IMR-90 (cell line): ENCODE measurements at regions not wholly inside any gene's neighbourhood (a gene's known extent, or its start where the extent isn't known, plus 50 kb on each side); places are given as distances from the start of the nearest gene placed in this dataset.

Experiments used
- ATAC-seq: fragments of 200-7000 bp; cut with Tn5 transposase; 2 replicates; pipeline ENCODE4 v1.9.1; 2020; ENCODE audit warnings: low read depth, mild to moderate bottlenecking, moderate library complexity
- BruUV-seq: library from RNA; stranded (reverse); fragments of 400-500 nt; replicated peaks from 2 replicates; lab custom pipeline; 2021; lab: Mats Ljungman, UMichigan
- CTCF ChIA-PET: fragments of 300-600 bp; formaldehyde crosslinking; extraction: SDS; loops from one replicate; lab custom pipeline; 2021; ENCODE audit warnings: antibody characterized with exemption; lab: Yijun Ruan, JAX
- POLR2A ChIA-PET: fragments of 300-600 bp; sonication (Branson Sonifier 250); formaldehyde crosslinking; loops from one replicate; lab custom pipeline; 2022; ENCODE audit warnings: antibody characterized with exemption; ENCODE audit not compliant: unreplicated experiment; lab: Charles Lee
- DNase-seq: peaks from one replicate; pipeline ENCODE4 v3.0.0; 2013
- H2AFZ ChIP-seq: replicated peaks from 2 replicates; pipeline ENCODE3; 2013; ENCODE audit warnings: low read length, mild to moderate bottlenecking; ENCODE audit not compliant: poor library complexity
- H2AK5ac ChIP-seq: 2 replicates; pipeline ENCODE4 v1.6.1; 2013; ENCODE audit warnings: low read depth, low read length, inconsistent platforms
- H2AK9ac ChIP-seq: replicated peaks from 2 replicates; pipeline ENCODE3; 2013; ENCODE audit warnings: mild to moderate bottlenecking, low read depth, low read length, moderate library complexity; ENCODE audit not compliant: poor library complexity
- H2BK120ac ChIP-seq: 2 replicates; pipeline ENCODE4 v1.6.1; 2013; ENCODE audit warnings: low read depth, low read length, inconsistent platforms
- H2BK15ac ChIP-seq: 3 replicates; pipeline ENCODE4 v1.6.1; 2013; ENCODE audit warnings: low read depth, low read length, inconsistent platforms
- H2BK20ac ChIP-seq: 2 replicates; pipeline ENCODE4 v1.6.1; 2013; ENCODE audit warnings: low read depth, mild to moderate bottlenecking, inconsistent platforms, low read length, moderate library complexity
- H2BK5ac ChIP-seq: 2 replicates; pipeline ENCODE4 v1.6.1; 2013; ENCODE audit warnings: mild to moderate bottlenecking, low read depth, low read length, inconsistent platforms; ENCODE audit not compliant: poor library complexity, severe bottlenecking
- H3K14ac ChIP-seq: replicated peaks from 2 replicates; pipeline ENCODE4 v1.6.1; 2013; ENCODE audit warnings: low read depth, low read length, inconsistent platforms
- H3K18ac ChIP-seq: 2 replicates; pipeline ENCODE4 v1.6.1; 2013; ENCODE audit warnings: low read depth, low read length, control low read depth
- H3K23ac ChIP-seq: 2 replicates; pipeline ENCODE4 v1.6.1; 2013; ENCODE audit warnings: low read depth, low read length, inconsistent platforms
- H3K27ac ChIP-seq: 2 replicates; pipeline ENCODE4 v1.5.1; 2013; ENCODE audit warnings: mild to moderate bottlenecking, control low read depth, low read length; ENCODE audit not compliant: insufficient read depth
- H3K27me3 ChIP-seq: 2 replicates; pipeline ENCODE4 v1.6.1; 2013; ENCODE audit warnings: low read length; ENCODE audit not compliant: control insufficient read depth, insufficient read depth
- H3K36me3 ChIP-seq: 2 replicates; pipeline ENCODE4 v1.6.1; 2013; ENCODE audit warnings: low read length, mixed read lengths; ENCODE audit not compliant: control insufficient read depth, insufficient read depth
- H3K4ac ChIP-seq: 2 replicates; pipeline ENCODE4 v1.6.1; 2013; ENCODE audit warnings: low read depth, low read length, inconsistent platforms
- H3K4me1 ChIP-seq: 2 replicates; pipeline ENCODE4 v1.6.1; 2013; ENCODE audit warnings: low read length, mixed read lengths; ENCODE audit not compliant: control insufficient read depth, insufficient read depth
- H3K4me2 ChIP-seq: 2 replicates; pipeline ENCODE4 v1.6.1; 2013; ENCODE audit warnings: low read depth, mild to moderate bottlenecking, control low read depth, low read length, moderate library complexity
- H3K4me3 ChIP-seq: 2 replicates; pipeline ENCODE4 v1.5.1; 2013; ENCODE audit warnings: low read depth, mild to moderate bottlenecking, control low read depth, low read length, moderate library complexity; ENCODE audit not compliant: insufficient read depth
- H3K56ac ChIP-seq: 2 replicates; pipeline ENCODE4 v1.6.1; 2013; ENCODE audit warnings: low read length, inconsistent platforms; ENCODE audit not compliant: insufficient read depth; ENCODE audit errors: extremely low read depth
- H3K79me1 ChIP-seq, 2 experiments: 2 replicates each; pipeline ENCODE4 v1.6.1; 2013; ENCODE audit warnings: low read length in 2 of 2, inconsistent platforms in 1 of 2, low read depth in 1 of 2
- H3K9ac ChIP-seq: 2 replicates; pipeline ENCODE4 v1.6.1; 2013; ENCODE audit warnings: low read depth, low read length, control low read depth
- H3K9me1 ChIP-seq: 2 replicates; pipeline ENCODE4 v1.6.1; 2013; ENCODE audit warnings: low read length, inconsistent platforms; ENCODE audit not compliant: insufficient read depth
- H3K9me3 ChIP-seq: 2 replicates; pipeline ENCODE4 v1.6.1; 2013; ENCODE audit warnings: low read length; ENCODE audit not compliant: control insufficient read depth, insufficient read depth
- H4K20me1 ChIP-seq: 2 replicates; pipeline ENCODE4 v1.6.1; 2013; ENCODE audit warnings: low read length, inconsistent platforms; ENCODE audit not compliant: insufficient read depth
- H4K5ac ChIP-seq: 2 replicates; pipeline ENCODE4 v1.6.1; 2013; ENCODE audit warnings: mild to moderate bottlenecking, low read depth, low read length, control low read depth
- H4K8ac ChIP-seq, 2 experiments: 2 replicates each; pipeline ENCODE4 v1.6.1; 2013; ENCODE audit warnings: low read depth in 2 of 2, low read length in 2 of 2, control low read depth in 1 of 2, inconsistent platforms in 1 of 2
- H4K91ac ChIP-seq: 2 replicates; pipeline ENCODE4 v1.6.1; 2013; ENCODE audit warnings: low read depth, low read length, inconsistent platforms; ENCODE audit not compliant: insufficient read depth
- CEBPB ChIP-seq: IDR thresholded peaks from 2 replicates; pipeline ENCODE4 v1.6.1; 2012; ENCODE audit warnings: low read depth, low read length, improper control_type of control experiment
- CHD1 ChIP-seq: IDR thresholded peaks from 2 replicates; pipeline ENCODE4 v1.6.1; 2012; ENCODE audit warnings: low read depth, low read length, improper control_type of control experiment
- CTCF ChIP-seq: conservative IDR thresholded peaks from 2 replicates; pipeline ENCODE4 v1.5.1; 2012; ENCODE audit warnings: mild to moderate bottlenecking, low read depth, low read length, improper control_type of control experiment
- ELK1 ChIP-seq: fragments of 150-350 bp; IDR thresholded peaks from 2 replicates; pipeline ENCODE4 v1.6.1; 2016; ENCODE audit warnings: low read depth, mild to moderate bottlenecking, low read length, moderate library complexity, borderline replicate concordance
- FOS ChIP-seq: fragments of 150-350 bp; IDR thresholded peaks from 2 replicates; pipeline ENCODE4 v1.6.1; 2016; ENCODE audit warnings: low read depth, low read length
- MAFK ChIP-seq: IDR thresholded peaks from 2 replicates; pipeline ENCODE4 v1.6.1; 2012; ENCODE audit warnings: low read depth, low read length, improper control_type of control experiment
- MAZ ChIP-seq: IDR thresholded peaks from 2 replicates; pipeline ENCODE4 v1.6.1; 2012; ENCODE audit warnings: low read depth, mild to moderate bottlenecking, low read length, improper control_type of control experiment, moderate library complexity, borderline replicate concordance
- MXI1 ChIP-seq: IDR thresholded peaks from 2 replicates; pipeline ENCODE4 v1.6.1; 2012; ENCODE audit warnings: low read depth, mild to moderate bottlenecking, low read length, moderate library complexity, borderline replicate concordance
- NFE2L2 ChIP-seq: fragments of 150-350 bp; IDR thresholded peaks from 2 replicates; pipeline ENCODE4 v1.6.1; 2016; ENCODE audit warnings: low read depth, mild to moderate bottlenecking, low read length
- RAD21 ChIP-seq: IDR thresholded peaks from 2 replicates; pipeline ENCODE4 v1.6.1; 2012; ENCODE audit warnings: low read length, improper control_type of control experiment
- RCOR1 ChIP-seq: IDR thresholded peaks from 2 replicates; pipeline ENCODE4 v1.6.1; 2012; ENCODE audit warnings: mild to moderate bottlenecking, low read length, improper control_type of control experiment; ENCODE audit not compliant: insufficient replicate concordance
- RFX5 ChIP-seq: IDR thresholded peaks from 2 replicates; pipeline ENCODE4 v1.8.0; 2012; ENCODE audit warnings: low read depth, mild to moderate bottlenecking, low read length, moderate library complexity
- SMC3 ChIP-seq: fragments of 150-350 bp; IDR thresholded peaks from 2 replicates; pipeline ENCODE4 v1.6.1; 2016; ENCODE audit warnings: low read depth, mild to moderate bottlenecking, antibody characterized with exemption, low read length, moderate library complexity
- USF2 ChIP-seq: fragments of 150-350 bp; IDR thresholded peaks from 2 replicates; pipeline ENCODE4 v1.6.1; 2017; ENCODE audit warnings: mild to moderate bottlenecking, antibody characterized with exemption, low read length, low read depth
- WGBS, 2 experiments: methylation state at CpG; one replicate each; pipeline versions ENCODE4 v1.1.5 to v1.1.7; 2013; ENCODE audit warnings: missing lambda C conversion rate in 2 of 2; ENCODE audit not compliant: insufficient read length in 1 of 2; ENCODE audit errors: extremely low coverage in 2 of 2; 5-methylcytosine and 5-hydroxymethylcytosine counted together
- dilution Hi-C: fragments of 300-500 bp; cut with HindIII; formaldehyde crosslinking; loops from one replicate; pipeline ENCODE4 v1.14.3; 2018; ENCODE audit warnings: low sequenced_read_pairs; ENCODE audit not compliant: unreplicated experiment
- in situ Hi-C: fragments of 300-500 bp; cut with MboI; formaldehyde crosslinking; loops from 3 replicates; pipeline ENCODE4 v1.14.3; 2019; ENCODE audit warnings: low sequenced_read_pairs, inconsistent platforms, mixed read lengths
- intact Hi-C: fragments of 100-400 bp; cut with micrococcal nuclease; formaldehyde crosslinking; loops from 2 replicates; pipeline ENCODE4 v1.10.0; 2022

- ATAC-seq = no peak
- Histone ChIP-seq H3K14ac (no peak overlapping the region), H4K20me1 (no peaks in the 10 kb centered on the region), H4K8ac (no peak overlapping the region), H2AK9ac (no peak overlapping the region), H3K4me2 (no peak overlapping the region), H3K9me3 (peaks cover 19% of the 10 kb centered on the region), H3K9me1 (no peaks in the 10 kb centered on the region), H2AFZ (no peak overlapping the region), H2AK5ac (no peak overlapping the region), H2BK5ac (no peak overlapping the region), H2BK15ac (no peak overlapping the region), H3K18ac (no peak overlapping the region), H3K23ac (no peak overlapping the region), H3K4me3 (no peak overlapping the region), H3K27ac (no peak overlapping the region), H3K36me3 (no peaks in the 10 kb centered on the region), H3K4me1 (no peaks in the 10 kb centered on the region), H3K79me1 (no peaks in the 10 kb centered on the region), H3K4ac (no peak overlapping the region), H2BK20ac (no peak overlapping the region), H4K5ac (no peak overlapping the region), H4K91ac (no peak overlapping the region), H3K56ac (no peak overlapping the region), H2BK120ac (no peak overlapping the region), H3K27me3 (no peaks in the 10 kb centered on the region), H3K9ac (no peak overlapping the region)
- dilution Hi-C loops (no loop called here), in situ Hi-C loops (no loop called here), intact Hi-C loops (no loop called here)
- ChIA-PET CTCF (no interaction called here), POLR2A (no interaction called here)
- no CpG with 5 or more reads among the region's 3 CpGs for WGBS, 2 experiments
- no peak for DNase-seq
- no peak for TF ChIP-seq RCOR1
- TF ChIP-seq MAFK = no peak
- TF ChIP-seq RAD21 = no peak
- no peak for TF ChIP-seq NFE2L2
- TF ChIP-seq RFX5 = no peak
- no peak for TF ChIP-seq CHD1
- no peak for TF ChIP-seq SMC3
- TF ChIP-seq USF2 = no peak
- no peak for TF ChIP-seq CEBPB
- no peak for TF ChIP-seq FOS
- TF ChIP-seq MAZ = no peak
- no peak for TF ChIP-seq ELK1
- no peak for TF ChIP-seq CTCF
- TF ChIP-seq MXI1 = no peak
- no TSS peak for BruUV-seq
Measured at GRCh38 chr4:104353481-104353880, 141.2 kb downstream of the CXXC4 start.
